Endothelial cell (in vitro differentiated cells): ENCODE measurements at regions not wholly inside any gene's neighbourhood (a gene's known extent, or its start where the extent isn't known, plus 50 kb on each side); places are given as distances from the start of the nearest gene placed in this dataset.

ENCODE experiments used
- DNase-seq: peaks from one replicate; pipeline ENCODE4 v3.0.0; 2021; ENCODE audit warnings: low spot score
- H3K27ac Mint-ChIP-seq: one replicate; pipeline ENCODE4 v1.8.0; 2021; ENCODE audit warnings: mixed read lengths, inconsistent platforms; ENCODE audit not compliant: unreplicated experiment
- H3K27me3 Mint-ChIP-seq: one replicate; pipeline ENCODE4 v1.8.0; 2021; ENCODE audit warnings: mild to moderate bottlenecking, moderate library complexity, mixed read lengths, inconsistent platforms; ENCODE audit not compliant: unreplicated experiment
- H3K36me3 Mint-ChIP-seq: one replicate; pipeline ENCODE4 v1.8.0; 2021; ENCODE audit warnings: mild to moderate bottlenecking, low read depth, mixed read lengths, inconsistent platforms; ENCODE audit not compliant: unreplicated experiment
- H3K4me1 Mint-ChIP-seq: one replicate; pipeline ENCODE4 v1.8.0; 2021; ENCODE audit warnings: mild to moderate bottlenecking, mixed read lengths, inconsistent platforms; ENCODE audit not compliant: unreplicated experiment
- H3K4me3 Mint-ChIP-seq: one replicate; pipeline ENCODE4 v1.8.0; 2021; ENCODE audit warnings: mild to moderate bottlenecking, mixed read lengths, inconsistent platforms; ENCODE audit not compliant: unreplicated experiment
- H3K9me3 Mint-ChIP-seq: one replicate; pipeline ENCODE4 v1.8.0; 2021; ENCODE audit warnings: mixed read lengths, inconsistent platforms; ENCODE audit not compliant: unreplicated experiment
- TF ChIP-seq, protein P1 (sequence below): fragments of 200-600 bp; sonication (generic); IDR thresholded peaks from one replicate; pipeline ENCODE4 v1.5.0; 2021; ENCODE audit warnings: antibody characterized with exemption; ENCODE audit not compliant: unreplicated experiment

DNA sequence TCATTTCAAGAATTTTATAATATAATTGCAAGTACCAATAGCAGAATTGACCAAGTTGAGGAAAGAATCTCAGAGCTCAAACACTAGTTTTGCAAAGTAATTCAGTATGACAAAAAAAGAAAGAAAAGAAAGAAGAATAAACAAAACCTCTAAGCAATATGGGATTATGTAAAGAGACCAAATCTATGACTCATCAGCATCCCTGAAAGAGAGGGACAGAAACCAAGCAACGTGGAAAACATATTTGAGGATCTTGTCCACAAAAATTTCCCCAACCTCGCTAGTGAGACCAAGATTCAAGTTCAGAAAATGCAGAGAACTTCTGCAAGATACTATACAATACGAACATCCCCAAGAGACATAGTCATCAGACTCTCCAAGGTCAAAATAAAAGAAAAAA is 203.7 kb upstream of the DDI1 start:
- H3K9me3 Mint-ChIP-seq, result no peaks in the 10 kb centered on the region
- peaks cover 7% of the 10 kb centered on the region for H3K27me3 Mint-ChIP-seq
- H3K4me3 Mint-ChIP-seq, result no peak overlapping the region
- DNase-seq, result no peak
- TF ChIP-seq, protein P1, sequence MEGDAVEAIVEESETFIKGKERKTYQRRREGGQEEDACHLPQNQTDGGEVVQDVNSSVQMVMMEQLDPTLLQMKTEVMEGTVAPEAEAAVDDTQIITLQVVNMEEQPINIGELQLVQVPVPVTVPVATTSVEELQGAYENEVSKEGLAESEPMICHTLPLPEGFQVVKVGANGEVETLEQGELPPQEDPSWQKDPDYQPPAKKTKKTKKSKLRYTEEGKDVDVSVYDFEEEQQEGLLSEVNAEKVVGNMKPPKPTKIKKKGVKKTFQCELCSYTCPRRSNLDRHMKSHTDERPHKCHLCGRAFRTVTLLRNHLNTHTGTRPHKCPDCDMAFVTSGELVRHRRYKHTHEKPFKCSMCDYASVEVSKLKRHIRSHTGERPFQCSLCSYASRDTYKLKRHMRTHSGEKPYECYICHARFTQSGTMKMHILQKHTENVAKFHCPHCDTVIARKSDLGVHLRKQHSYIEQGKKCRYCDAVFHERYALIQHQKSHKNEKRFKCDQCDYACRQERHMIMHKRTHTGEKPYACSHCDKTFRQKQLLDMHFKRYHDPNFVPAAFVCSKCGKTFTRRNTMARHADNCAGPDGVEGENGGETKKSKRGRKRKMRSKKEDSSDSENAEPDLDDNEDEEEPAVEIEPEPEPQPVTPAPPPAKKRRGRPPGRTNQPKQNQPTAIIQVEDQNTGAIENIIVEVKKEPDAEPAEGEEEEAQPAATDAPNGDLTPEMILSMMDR, result no peak
- no peaks in the 10 kb centered on the region for H3K4me1 Mint-ChIP-seq
- no peaks in the 10 kb centered on the region for H3K36me3 Mint-ChIP-seq
- no peak overlapping the region for H3K27ac Mint-ChIP-seq

DNA sequence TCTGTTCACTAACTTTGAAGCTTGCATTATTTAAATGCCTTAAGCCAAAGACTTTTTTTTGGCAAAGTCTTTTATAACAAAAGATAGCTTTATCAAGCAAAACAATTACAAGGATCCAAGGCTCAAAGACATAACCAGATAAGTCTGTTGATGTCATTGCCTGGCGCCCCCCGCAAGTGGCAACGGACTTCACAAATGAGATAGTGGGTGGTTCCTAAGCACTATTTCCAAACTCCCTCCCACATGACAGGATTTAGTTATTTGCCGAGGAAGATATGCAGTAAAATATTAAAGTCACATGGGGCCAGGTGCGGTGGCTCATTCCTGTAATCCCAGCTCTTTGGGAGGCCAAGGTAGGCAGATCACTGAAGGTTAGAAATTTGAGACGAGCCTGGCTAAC is 194.2 kb upstream of the DDI1 start:
- Mint-ChIP-seq H3K27me3 (no peaks in the 10 kb centered on the region), H3K9me3 (no peaks in the 10 kb centered on the region), H3K4me1 (no peaks in the 10 kb centered on the region), H3K36me3 (no peaks in the 10 kb centered on the region), H3K4me3 (no peak overlapping the region), H3K27ac (no peak overlapping the region)
- TF ChIP-seq, protein P1, result no peak
- DNase-seq, result no peak

DNA sequence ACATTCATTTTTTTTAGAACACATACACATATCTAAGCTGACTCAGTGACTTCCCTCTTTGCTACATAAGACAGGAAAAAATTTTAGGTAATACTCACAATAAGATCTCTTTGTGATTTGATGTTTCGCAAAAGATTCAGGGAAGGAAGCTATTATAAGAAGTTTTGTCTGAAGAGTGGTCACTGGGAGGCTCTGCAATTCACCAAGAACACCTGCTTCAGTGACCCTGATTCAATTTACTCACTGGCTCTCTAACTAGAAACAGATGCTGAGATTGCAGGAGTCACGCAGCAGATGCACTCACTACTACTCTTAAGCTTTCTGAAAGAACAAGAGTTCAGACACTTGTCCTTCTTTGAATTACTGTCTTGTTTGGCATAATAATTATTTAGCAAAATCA is 193.6 kb upstream of the DDI1 start:
- TF ChIP-seq, protein P1, result no peak
- Mint-ChIP-seq H3K4me1 (no peaks in the 10 kb centered on the region), H3K27me3 (no peaks in the 10 kb centered on the region), H3K9me3 (no peaks in the 10 kb centered on the region), H3K36me3 (no peaks in the 10 kb centered on the region), H3K27ac (no peak overlapping the region), H3K4me3 (no peak overlapping the region)
- no peak for DNase-seq

DNA sequence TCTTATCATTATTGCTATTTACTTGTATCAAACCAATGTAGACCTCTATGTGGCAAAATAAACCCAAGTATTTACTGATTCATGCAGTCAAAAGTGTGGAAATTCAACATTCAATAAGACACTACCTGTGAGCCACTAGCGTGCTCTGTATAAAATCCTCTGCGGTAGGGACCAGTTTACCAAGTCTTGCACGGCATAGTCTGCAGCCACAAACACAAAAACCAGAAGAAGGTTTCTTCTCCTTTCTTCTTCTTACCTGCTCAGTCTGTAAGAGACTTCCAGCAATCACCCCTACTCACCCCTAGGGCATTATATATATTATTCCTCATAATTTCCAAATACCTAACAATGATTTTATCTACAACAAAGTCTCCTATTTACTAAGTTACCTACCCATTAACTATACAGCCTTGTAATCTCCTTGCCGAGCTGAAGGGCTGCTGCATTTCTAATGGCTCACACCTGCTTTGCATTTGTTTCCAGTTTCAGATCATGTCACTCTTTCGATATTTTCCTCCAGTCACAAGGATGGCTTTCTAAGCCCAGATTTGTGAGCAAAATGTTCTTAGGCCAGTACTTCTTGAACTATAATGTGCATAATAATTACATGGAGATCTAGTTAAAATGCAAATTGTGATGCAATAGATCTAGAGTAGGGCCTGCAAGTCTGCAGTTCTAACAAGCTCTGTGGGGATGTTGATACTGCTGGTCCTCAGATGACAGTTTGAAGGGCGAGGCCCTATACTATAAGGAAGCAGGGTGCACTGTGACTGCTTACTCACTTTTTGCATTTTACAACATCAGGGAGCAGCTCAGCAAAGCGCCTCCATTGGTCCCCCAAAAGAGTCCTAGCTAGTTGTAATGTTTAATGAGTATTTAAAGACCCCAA is 191.9 kb upstream of the DDI1 start:
- Mint-ChIP-seq H3K27ac (no peak overlapping the region), H3K9me3 (no peaks in the 10 kb centered on the region), H3K27me3 (no peaks in the 10 kb centered on the region), H3K4me1 (no peaks in the 10 kb centered on the region), H3K4me3 (no peak overlapping the region), H3K36me3 (no peaks in the 10 kb centered on the region)
- no peak for DNase-seq
- TF ChIP-seq, protein P1, result no peak

DNA sequence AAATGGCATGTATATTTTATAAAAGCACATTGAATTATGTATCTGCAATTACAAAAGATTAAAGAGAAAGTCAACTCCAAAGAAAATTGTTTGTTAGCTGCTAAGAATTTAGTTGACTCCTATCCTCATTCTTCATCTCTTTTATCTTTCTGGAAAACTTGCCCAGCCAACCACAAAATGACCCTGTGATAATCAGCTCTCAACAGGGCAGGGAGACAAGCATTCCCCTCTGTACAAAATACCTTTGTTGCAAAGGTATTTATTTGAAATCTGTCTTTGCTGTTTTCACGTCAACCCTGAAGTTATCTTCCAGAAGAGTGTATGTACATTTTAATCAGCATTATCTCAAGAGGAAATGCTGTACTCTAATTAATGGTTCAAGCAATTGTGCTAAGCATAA is 191.1 kb upstream of the DDI1 start:
- H3K9me3 Mint-ChIP-seq, result no peaks in the 10 kb centered on the region
- H3K27me3 Mint-ChIP-seq, result no peaks in the 10 kb centered on the region
- no peak overlapping the region for H3K27ac Mint-ChIP-seq
- no peaks in the 10 kb centered on the region for H3K36me3 Mint-ChIP-seq
- TF ChIP-seq, protein P1, result no peak
- H3K4me1 Mint-ChIP-seq, result no peaks in the 10 kb centered on the region
- H3K4me3 Mint-ChIP-seq, result no peak overlapping the region
- no peak for DNase-seq
